Endothelial cell of umbilical vein (primary cell): ENCODE measurements at regions not wholly inside any gene's neighbourhood (a gene's known extent, or its start where the extent isn't known, plus 50 kb on each side); places are given as distances from the start of the nearest gene placed in this dataset.

Experiments used
- BruUV-seq: library from RNA; stranded (reverse); fragments of 400-500 nt; replicated peaks from 2 replicates; lab custom pipeline; 2021; lab: Mats Ljungman, UMichigan
- CTCF ChIA-PET: fragments of 300-600, 350-600 bp; sonication (Branson Sonifier 250); formaldehyde crosslinking; loops from one replicate; lab custom pipeline; 2021; ENCODE audit warnings: antibody characterized with exemption, inconsistent platforms; lab: Charles Lee
- POLR2A ChIA-PET: fragments of 300-600, 350-600 bp; sonication (Branson Sonifier 250); formaldehyde crosslinking; loops from one replicate; lab custom pipeline; 2021; ENCODE audit warnings: antibody characterized with exemption, inconsistent platforms; lab: Charles Lee
- DNase-seq: peaks from one replicate; pipeline ENCODE4 v3.0.0-alpha.2; 2011; ENCODE audit warnings: low read depth, low spot score
- FAIRE-seq: peaks from 2 replicates; lab custom pipeline; 2011; peaks lifted over from hg19 to GRCh38; lab: Jason Lieb, UNC
- H2AFZ ChIP-seq: 2 replicates; pipeline ENCODE4 v1.6.0; 2012; ENCODE audit warnings: low read depth, low read length, control low read depth, inconsistent platforms
- H3K27ac ChIP-seq: 2 replicates; pipeline ENCODE4 v1.5.1; 2011; ENCODE audit warnings: low read depth, mild to moderate bottlenecking, control low read depth, low read length, moderate library complexity; ENCODE audit not compliant: insufficient read depth
- H3K27me3 ChIP-seq, 2 experiments: 2 replicates each; pipeline versions ENCODE4 v1.6.0 to v1.6.1; 2011; ENCODE audit warnings: low read length in 2 of 2, mixed read lengths in 1 of 2; ENCODE audit not compliant: control insufficient read depth in 2 of 2, insufficient read depth in 2 of 2
- H3K36me3 ChIP-seq, 2 experiments: 2 replicates in 1 of 2; 3 replicates in 1 of 2; pipeline ENCODE4 v1.5.1; 2011; ENCODE audit warnings: low read length in 2 of 2, mild to moderate bottlenecking in 1 of 2, moderate library complexity in 1 of 2; ENCODE audit not compliant: control insufficient read depth in 2 of 2, insufficient read depth in 2 of 2; ENCODE audit errors: extremely low read depth in 1 of 2
- H3K4me1 ChIP-seq: 3 replicates; pipeline ENCODE4 v1.5.1; 2011; ENCODE audit warnings: mild to moderate bottlenecking, low read length; ENCODE audit not compliant: control insufficient read depth, insufficient read depth; ENCODE audit errors: extremely low read depth
- H3K4me2 ChIP-seq: 2 replicates; pipeline ENCODE4 v1.6.1; 2011; ENCODE audit warnings: low read length, control low read depth, mixed read lengths; ENCODE audit not compliant: insufficient read depth
- H3K4me3 ChIP-seq, 3 experiments: fragments of 200-600 bp in 1 of 3; sonication (generic), shearing (Covaris generic) in 1 of 3; replicated peaks in 1 of 3; 2 replicates each; pipeline ENCODE4 v1.5.1; 2011 to 2016; ENCODE audit warnings: control low read depth in 3 of 3, low read length in 3 of 3, mild to moderate bottlenecking in 2 of 3, inconsistent platforms in 1 of 3, low read depth in 1 of 3, moderate library complexity in 1 of 3; ENCODE audit not compliant: insufficient read depth in 1 of 3
- H3K79me2 ChIP-seq: 2 replicates; pipeline ENCODE4 v1.6.0; 2012; ENCODE audit warnings: low read length, inconsistent platforms; ENCODE audit not compliant: control insufficient read depth, insufficient read depth
- H3K9ac ChIP-seq: replicated peaks from 2 replicates; pipeline ENCODE3; 2011; ENCODE audit warnings: low read length, control low read depth; ENCODE audit not compliant: insufficient read depth; ENCODE audit errors: extremely low read depth
- H3K9me1 ChIP-seq: replicated peaks from 3 replicates; pipeline ENCODE4 v1.6.0; 2011; ENCODE audit warnings: mild to moderate bottlenecking, low read length; ENCODE audit not compliant: control insufficient read depth, insufficient read depth; ENCODE audit errors: extremely low read depth
- H3K9me3 ChIP-seq: replicated peaks from 2 replicates; pipeline ENCODE4 v1.5.1; 2012; ENCODE audit warnings: low read length, inconsistent platforms; ENCODE audit not compliant: control insufficient read depth, insufficient read depth
- H4K20me1 ChIP-seq: replicated peaks from 2 replicates; pipeline ENCODE3; 2011; ENCODE audit warnings: mild to moderate bottlenecking, low read length; ENCODE audit not compliant: control insufficient read depth, insufficient read depth; ENCODE audit errors: extremely low read depth
- CTCF ChIP-seq, 2 donors: IDR thresholded peaks; 1 replicate in 1 of 2; 2 replicates in 1 of 2; pipeline ENCODE4 v1.5.1; 2011; ENCODE audit warnings: low read length in 2 of 2, mild to moderate bottlenecking in 2 of 2, moderate library complexity in 2 of 2, control low read depth in 1 of 2, inconsistent platforms in 1 of 2, low read depth in 1 of 2; ENCODE audit not compliant: insufficient read depth in 1 of 2; ENCODE audit errors: extremely low read depth in 1 of 2
- EZH2 ChIP-seq: IDR thresholded peaks from 2 replicates; pipeline ENCODE4 v1.6.1; 2012; ENCODE audit warnings: borderline replicate concordance, low read depth, mild to moderate bottlenecking, moderate library complexity, low read length, inconsistent platforms; ENCODE audit not compliant: severe bottlenecking
- FOS ChIP-seq: IDR thresholded peaks from 2 replicates; pipeline ENCODE4 v1.6.1; 2011; ENCODE audit warnings: mild to moderate bottlenecking, low read length, moderate library complexity, borderline replicate concordance; ENCODE audit not compliant: insufficient read depth
- GATA2 ChIP-seq: IDR thresholded peaks from 2 replicates; pipeline ENCODE4 v1.7.0; 2011; ENCODE audit warnings: low read depth, mild to moderate bottlenecking, moderate library complexity, mixed read lengths, low read length; ENCODE audit not compliant: insufficient read length, insufficient read depth
- JUN ChIP-seq: IDR thresholded peaks from 2 replicates; pipeline ENCODE4 v1.6.1; 2011; ENCODE audit warnings: borderline replicate concordance, low read depth; ENCODE audit not compliant: insufficient read length, insufficient read depth
- MYC ChIP-seq: IDR thresholded peaks from one replicate; pipeline ENCODE4 v1.6.1; 2011; ENCODE audit warnings: mild to moderate bottlenecking, low read depth, low read length
- POLR2A ChIP-seq: IDR thresholded peaks from 2 replicates; pipeline ENCODE4 v1.6.1; 2012; ENCODE audit warnings: low read depth, mild to moderate bottlenecking, control low read depth, low read length
- POLR2AphosphoS5 ChIP-seq: IDR thresholded peaks from 2 replicates; pipeline ENCODE4 v1.6.1; 2012; ENCODE audit warnings: low read depth, mild to moderate bottlenecking, control low read depth, low read length, moderate library complexity; ENCODE audit not compliant: insufficient read depth
- dilution Hi-C: fragments of 300-500 bp; cut with MboI; formaldehyde crosslinking; loops from one replicate; pipeline ENCODE4 v1.15.0; 2019; ENCODE audit warnings: low sequenced_read_pairs; ENCODE audit not compliant: extremely low pct_ligation_motif_present
- intact Hi-C: fragments of 100-400 bp; cut with micrococcal nuclease; formaldehyde crosslinking; loops from one replicate; pipeline ENCODE4 v1.10.0; 2022
- TF ChIP-seq, protein P1 (sequence below): IDR thresholded peaks from 2 replicates; pipeline ENCODE4 v1.6.1; 2011; ENCODE audit not compliant: insufficient read depth, insufficient read length

GRCh38 chr6:145539831-145540230, 195.5 kb downstream of the EPM2A start:
- no TSS peak for BruUV-seq
- Histone ChIP-seq H2AFZ (no peak overlapping the region), H3K27ac (no peak overlapping the region), H3K4me1 (no peaks in the 10 kb centered on the region), H3K4me2 (no peak overlapping the region), H3K9ac (no peak overlapping the region), H3K27me3 (no peaks in the 10 kb centered on the region), H3K79me2 (no peaks in the 10 kb centered on the region), H4K20me1 (no peaks in the 10 kb centered on the region), H3K36me3 (no peaks in the 10 kb centered on the region), H3K9me3 (no peaks in the 10 kb centered on the region), H3K4me3 (no peak overlapping the region), H3K9me1 (no peaks in the 10 kb centered on the region)
- intact Hi-C loops = no loop called here
- ChIA-PET CTCF (no interaction called here), POLR2A (no interaction called here)
- no peak for TF ChIP-seq POLR2AphosphoS5
- TF ChIP-seq EZH2 = no peak
- TF ChIP-seq MYC = no peak
- TF ChIP-seq GATA2 = no peak
- no peak for TF ChIP-seq JUN
- TF ChIP-seq POLR2A = no peak
- TF ChIP-seq CTCF (IDR thresholded peaks at IDR 0.05; ENCODE audit: extremely low read depth in 1 of 2, insufficient read depth in 1 of 2, low read depth in 1 of 2, low read length in 2 of 2) = no peak
- TF ChIP-seq, protein P1, sequence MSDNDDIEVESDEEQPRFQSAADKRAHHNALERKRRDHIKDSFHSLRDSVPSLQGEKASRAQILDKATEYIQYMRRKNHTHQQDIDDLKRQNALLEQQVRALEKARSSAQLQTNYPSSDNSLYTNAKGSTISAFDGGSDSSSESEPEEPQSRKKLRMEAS = no peak
- no peak for TF ChIP-seq FOS
- dilution Hi-C loops = no loop called here
- DNase-seq (no peak), FAIRE-seq (no peak)
